B cell (primary cell): ENCODE measurements at regions not wholly inside any gene's neighbourhood (a gene's known extent, or its start where the extent isn't known, plus 50 kb on each side); places are given as distances from the start of the nearest gene placed in this dataset.

Experiments used
- ATAC-seq: fragments of 200-7000 bp; cut with Tn5 transposase; one replicate; pipeline ENCODE4 v1.10.0; 2021; ENCODE audit warnings: low read depth, mild to moderate bottlenecking, moderate number of reproducible peaks, moderate library complexity
- CTCF ChIA-PET: fragments of 350-600 bp; sonication (Branson Sonifier 250); formaldehyde crosslinking; loops from one replicate; lab custom pipeline; 2021; ENCODE audit warnings: antibody characterized with exemption, inconsistent platforms; lab: Charles Lee
- POLR2A ChIA-PET: fragments of 350-600 bp; sonication (Branson Sonifier 250); formaldehyde crosslinking; loops from one replicate; lab custom pipeline; 2021; ENCODE audit warnings: antibody characterized with exemption; lab: Charles Lee
- DNase-seq: peaks from one replicate; pipeline ENCODE4 v3.0.0; 2013
- H2AFZ ChIP-seq: 2 replicates; pipeline ENCODE4 v1.6.1; 2012; ENCODE audit warnings: mild to moderate bottlenecking, low read depth, low read length; ENCODE audit not compliant: insufficient read depth, poor library complexity, severe bottlenecking
- H3K27ac ChIP-seq, 2 donors: 1 replicate in 1 of 2; 2 replicates in 1 of 2; pipeline ENCODE4 v1.5.1; 2012 to 2013; ENCODE audit warnings: low read length in 2 of 2, mild to moderate bottlenecking in 2 of 2, moderate library complexity in 1 of 2
- H3K27me3 ChIP-seq, 4 experiments: fragments of 200-600 bp in 1 of 4; sonication (generic) in 1 of 4; replicated peaks in 1 of 4; 1 replicate in 2 of 4; 2 replicates in 2 of 4; pipeline versions ENCODE4 v1.6.1 to v1.7.0; 2013 to 2016; ENCODE audit warnings: low read length in 3 of 4, mild to moderate bottlenecking in 2 of 4, mixed read lengths in 1 of 4, moderate library complexity in 1 of 4; ENCODE audit not compliant: insufficient read depth in 4 of 4, control insufficient read depth in 3 of 4; ENCODE audit errors: control extremely low read depth in 1 of 4
- H3K36me3 ChIP-seq, 2 experiments: replicated peaks in 1 of 2; 1 replicate in 1 of 2; 2 replicates in 1 of 2; pipeline versions ENCODE4 v1.6.1 to v1.7.1; 2013; ENCODE audit warnings: low read length in 1 of 2; ENCODE audit not compliant: insufficient read depth in 2 of 2, control insufficient read depth in 1 of 2; ENCODE audit errors: control extremely low read depth in 1 of 2, extremely low read depth in 1 of 2
- H3K4me1 ChIP-seq, 2 donors: fragments of 200-600 bp in 1 of 2; sonication (generic) in 1 of 2; 1 replicate in 1 of 2; 2 replicates in 1 of 2; pipeline versions ENCODE4 v1.5.1 to v1.6.1; 2013 to 2017; ENCODE audit warnings: low read length in 2 of 2; ENCODE audit not compliant: control insufficient read depth in 2 of 2, insufficient read depth in 2 of 2
- H3K4me2 ChIP-seq: replicated peaks from 2 replicates; pipeline ENCODE3; 2012; ENCODE audit warnings: mild to moderate bottlenecking, low read depth, low read length; ENCODE audit not compliant: poor library complexity, severe bottlenecking
- H3K4me3 ChIP-seq, 5 experiments: fragments of 200-600 bp in 1 of 5; sonication (generic) in 1 of 5; 1 replicate in 3 of 5; 2 replicates in 2 of 5; pipeline versions ENCODE4 v1.5.1 to v1.7.0; 2011 to 2016; ENCODE audit warnings: low read length in 4 of 5, mild to moderate bottlenecking in 4 of 5, low read depth in 2 of 5, control low read depth in 1 of 5, moderate library complexity in 1 of 5; ENCODE audit not compliant: insufficient read depth in 1 of 5; ENCODE audit errors: control extremely low read depth in 1 of 5, extremely low read depth in 1 of 5
- H3K79me2 ChIP-seq: fragments of 200-600 bp; sonication (generic); one replicate; pipeline ENCODE4 v1.6.0; 2016; ENCODE audit warnings: low read length; ENCODE audit not compliant: control insufficient read depth, insufficient read depth
- H3K9ac ChIP-seq: fragments of 200-600 bp; sonication (generic); 2 replicates; pipeline ENCODE4 v1.6.1; 2017; ENCODE audit warnings: mild to moderate bottlenecking, low read length, moderate library complexity
- H3K9me3 ChIP-seq, 3 donors: one replicate each; pipeline versions ENCODE4 v1.6.1 to v1.7.1; 2013; ENCODE audit warnings: low read length in 2 of 3; ENCODE audit not compliant: control insufficient read depth in 2 of 3, insufficient read depth in 1 of 3; ENCODE audit errors: control extremely low read depth in 1 of 3
- H4K20me1 ChIP-seq: 2 replicates; pipeline ENCODE4 v1.6.0; 2012; ENCODE audit warnings: mild to moderate bottlenecking, low read length; ENCODE audit not compliant: insufficient read depth, control insufficient read depth, poor library complexity, severe bottlenecking
- H3K27ac Mint-ChIP-seq: one replicate; pipeline ENCODE4 v1.8.0; 2021; ENCODE audit warnings: mixed read lengths
- H3K27me3 Mint-ChIP-seq: one replicate; pipeline ENCODE4 v1.8.0; 2021; ENCODE audit warnings: mixed read lengths
- H3K4me1 Mint-ChIP-seq: one replicate; pipeline ENCODE4 v1.8.0; 2021; ENCODE audit warnings: mixed read lengths
- H3K4me3 Mint-ChIP-seq: one replicate; pipeline ENCODE4 v1.8.0; 2021; ENCODE audit warnings: mixed read lengths
- H3K9me3 Mint-ChIP-seq: one replicate; pipeline ENCODE4 v1.8.0; 2022; ENCODE audit warnings: mixed read lengths; ENCODE audit not compliant: insufficient read depth
- CTCF ChIP-seq: fragments of 200-600 bp; IDR thresholded peaks from one replicate; pipeline ENCODE4 v1.8.0; 2022; ENCODE audit warnings: antibody characterized with exemption, mild to moderate bottlenecking
- EZH2 ChIP-seq: IDR thresholded peaks from 2 replicates; pipeline ENCODE4 v1.6.1; 2012; ENCODE audit warnings: borderline replicate concordance, low read depth, mild to moderate bottlenecking, moderate library complexity, low read length; ENCODE audit not compliant: insufficient read depth, poor library complexity, severe bottlenecking
- WGBS: methylation state at CpG from one replicate; pipeline ENCODE4 v1.1.5; 2013; ENCODE audit warnings: missing lambda C conversion rate; ENCODE audit not compliant: insufficient coverage; 5-methylcytosine and 5-hydroxymethylcytosine counted together
- intact Hi-C: fragments of 100-400 bp; cut with micrococcal nuclease; formaldehyde crosslinking; loops from one replicate; pipeline ENCODE4 v1.10.0; 2022

- Histone ChIP-seq H3K36me3 (no peaks in the 10 kb centered on the region), H3K9me3 (peaks cover 0 to 1% (median 0%) of the 10 kb centered on the region in 3 donors), H2AFZ (no peak overlapping the region), H4K20me1 (no peaks in the 10 kb centered on the region), H3K79me2 (no peaks in the 10 kb centered on the region), H3K27ac (no peak overlapping the region), H3K9ac (no peak overlapping the region), H3K4me3 (no peak overlapping the region), H3K27me3 (no peaks in the 10 kb centered on the region), H3K4me1 (no peaks in the 10 kb centered on the region), H3K4me2 (no peak overlapping the region)
- intact Hi-C loops = no loop called here
- ChIA-PET CTCF (no interaction called here), POLR2A (no interaction called here)
- Mint-ChIP-seq H3K4me3 (no peak overlapping the region), H3K27me3 (peaks cover 4% of the 10 kb centered on the region), H3K4me1 (no peaks in the 10 kb centered on the region), H3K27ac (no peak overlapping the region), H3K9me3 (no peaks in the 10 kb centered on the region)
- no peak for TF ChIP-seq CTCF
- TF ChIP-seq EZH2 = no peak
- ATAC-seq = no peak
- WGBS = no CpG with 5 or more reads among the region's 2 CpGs
- no peak for DNase-seq
Observed at GRCh38 chr2:220856486-220856885, 715.6 kb downstream of the EPHA4 start.

DNA sequence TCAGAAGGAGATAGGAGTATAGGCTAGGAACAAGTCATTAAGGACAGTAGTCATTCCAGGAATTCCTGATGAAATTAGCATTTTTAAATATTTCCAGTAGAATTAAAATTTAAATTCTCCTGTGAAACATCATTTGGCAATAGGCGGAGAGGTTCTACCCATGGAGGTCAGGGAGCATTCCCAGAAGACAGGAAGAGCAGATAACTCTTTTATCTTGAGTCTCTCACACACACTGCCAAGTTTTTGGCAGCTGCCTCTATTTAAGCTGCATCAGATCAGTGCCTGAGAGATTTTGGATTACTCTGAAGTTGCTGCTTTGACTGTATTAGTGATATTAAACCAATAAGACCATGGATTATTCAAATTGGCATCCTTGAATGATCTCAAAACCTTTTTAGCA, 714.7 kb downstream of the EPHA4 start:
- Histone ChIP-seq H2AFZ (no peak overlapping the region), H3K9ac (no peak overlapping the region), H3K27me3 (no peaks in the 10 kb centered on the region), H4K20me1 (no peaks in the 10 kb centered on the region), H3K9me3 (peaks cover 0 to 1% (median 0%) of the 10 kb centered on the region in 3 donors), H3K27ac (no peak overlapping the region), H3K79me2 (no peaks in the 10 kb centered on the region), H3K36me3 (no peaks in the 10 kb centered on the region), H3K4me2 (no peak overlapping the region), H3K4me1 (no peaks in the 10 kb centered on the region), H3K4me3 (no peak overlapping the region)
- no peaks in the 10 kb centered on the region for H3K4me1 Mint-ChIP-seq
- ChIA-PET POLR2A (no interaction called here), CTCF (no interaction called here)
- no peak overlapping the region for H3K27ac Mint-ChIP-seq
- no CpG with 5 or more reads among the region's 1 CpG for WGBS
- H3K9me3 Mint-ChIP-seq = no peaks in the 10 kb centered on the region
- DNase-seq (no peak), ATAC-seq (no peak)
- intact Hi-C loops = no loop called here
- TF ChIP-seq CTCF (no peak), EZH2 (no peak)
- no peak overlapping the region for H3K4me3 Mint-ChIP-seq
- H3K27me3 Mint-ChIP-seq = peaks cover 4% of the 10 kb centered on the region
